ENCODE measurements at regions not wholly inside any gene's neighbourhood (a gene's known extent, or its start where the extent isn't known, plus 50 kb on each side); places are given as distances from the start of the nearest gene placed in this dataset.
"Not testable (repeated sequence)": the region's sequence is repeated elsewhere in the genome, so short reads cannot be mapped to it uniquely, and the experiment has no call there.

GRCh38 chr7:136480901-136481300 lies 387.6 kb upstream of the CHRM2 start:
- WGBS, 3 donors, result 33 to 50% (median 42%) methylated on average over 4 of the region's 4 CpGs
- FAIRE-seq (no peak), DNase-seq (no peak)
- no peak overlapping the region for H3K4me3 ChIP-seq (ENCODE audit: low read depth in 1 of 3, low read length in 3 of 3)
- H3K36me3 ChIP-seq (ENCODE audit: control insufficient read depth in 3 of 3, insufficient read depth in 2 of 3, low read depth in 1 of 3, low read length in 3 of 3), result no peaks in the 10 kb centered on the region
- no peaks in the 10 kb centered on the region for H3K4me1 ChIP-seq (ENCODE audit: control insufficient read depth in 3 of 3, insufficient read depth in 2 of 3, low read depth in 1 of 3, low read length in 2 of 3)
- no peaks in the 10 kb centered on the region for H3K9me3 ChIP-seq (ENCODE audit: control insufficient read depth in 2 of 2, insufficient read depth in 1 of 2, low read depth in 1 of 2, low read length in 1 of 2)
- H3K27me3 ChIP-seq (ENCODE audit: control insufficient read depth in 3 of 3, insufficient read depth in 3 of 3, low read length in 3 of 3), result no peaks in the 10 kb centered on the region
- H3K27ac ChIP-seq (ENCODE audit: low read depth in 1 of 3, low read length in 2 of 3), result no peak overlapping the region

- Histone ChIP-seq H3K36me3 (ENCODE audit: control insufficient read depth in 3 of 3, insufficient read depth in 2 of 3, low read depth in 1 of 3, low read length in 3 of 3) (no peaks in the 10 kb centered on the region), H3K27ac (ENCODE audit: low read depth in 1 of 3, low read length in 2 of 3) (no peak overlapping the region), H3K4me3 (ENCODE audit: low read depth in 1 of 3, low read length in 3 of 3) (no peak overlapping the region), H3K27me3 (ENCODE audit: control insufficient read depth in 3 of 3, insufficient read depth in 3 of 3, low read length in 3 of 3) (no peaks in the 10 kb centered on the region), H3K4me1 (ENCODE audit: control insufficient read depth in 3 of 3, insufficient read depth in 2 of 3, low read depth in 1 of 3, low read length in 2 of 3) (no peaks in the 10 kb centered on the region), H3K9me3 (ENCODE audit: control insufficient read depth in 2 of 2, insufficient read depth in 1 of 2, low read depth in 1 of 2, low read length in 1 of 2) (no peaks in the 10 kb centered on the region)
- FAIRE-seq (no peak), DNase-seq (no peak)
- 36 to 75% (median 67%) methylated on average over 2 of the region's 2 CpGs for WGBS, 3 donors
Observed at GRCh38 chr7:136479922-136480321, 388.5 kb upstream of the CHRM2 start.

- no peak for FAIRE-seq
- peaks cover 0 to 2% of the 10 kb centered on the region in 2 donors for H3K9me3 ChIP-seq (ENCODE audit: control insufficient read depth in 2 of 2, insufficient read depth in 1 of 2, low read depth in 1 of 2, low read length in 1 of 2)
- WGBS, 3 donors, result 76 to 90% (median 89%) methylated on average over 1 of the region's 1 CpG
Observed at GRCh38 chr7:136470179-136470578, 398.3 kb upstream of the CHRM2 start.

GRCh38 chr7:136452949-136453348 lies 415.5 kb upstream of the CHRM2 start:
- FAIRE-seq, result no peak
- Histone ChIP-seq H3K4me3 (ENCODE audit: low read depth in 1 of 3, low read length in 3 of 3) (no peak overlapping the region), H3K9me3 (ENCODE audit: control insufficient read depth in 2 of 2, insufficient read depth in 1 of 2, low read depth in 1 of 2, low read length in 1 of 2) (peaks cover 0 to 4% of the 10 kb centered on the region in 2 donors), H3K4me1 (ENCODE audit: control insufficient read depth in 3 of 3, insufficient read depth in 2 of 3, low read depth in 1 of 3, low read length in 2 of 3) (no peaks in the 10 kb centered on the region), H3K27ac (ENCODE audit: low read depth in 1 of 3, low read length in 2 of 3) (no peak overlapping the region), H3K36me3 (ENCODE audit: control insufficient read depth in 3 of 3, insufficient read depth in 2 of 3, low read depth in 1 of 3, low read length in 3 of 3) (no peaks in the 10 kb centered on the region), H3K27me3 (ENCODE audit: control insufficient read depth in 3 of 3, insufficient read depth in 3 of 3, low read length in 3 of 3) (no peaks in the 10 kb centered on the region)
- DNase-seq, result no peak
- 82 to 87% (median 86%) methylated on average over 3 of the region's 3 CpGs for WGBS, 3 donors

More at GRCh38 chr7:136470179-136470578, 398.3 kb upstream of the CHRM2 start:
- Histone ChIP-seq H3K27ac (ENCODE audit: low read depth in 1 of 3, low read length in 2 of 3) (no peak overlapping the region), H3K27me3 (ENCODE audit: control insufficient read depth in 3 of 3, insufficient read depth in 3 of 3, low read length in 3 of 3) (no peaks in the 10 kb centered on the region), H3K4me3 (ENCODE audit: low read depth in 1 of 3, low read length in 3 of 3) (no peak overlapping the region), H3K36me3 (ENCODE audit: control insufficient read depth in 3 of 3, insufficient read depth in 2 of 3, low read depth in 1 of 3, low read length in 3 of 3) (no peaks in the 10 kb centered on the region), H3K4me1 (ENCODE audit: control insufficient read depth in 3 of 3, insufficient read depth in 2 of 3, low read depth in 1 of 3, low read length in 2 of 3) (no peaks in the 10 kb centered on the region)
- DNase-seq, result no peak

- Histone ChIP-seq H3K27me3 (ENCODE audit: control insufficient read depth in 3 of 3, insufficient read depth in 3 of 3, low read length in 3 of 3) (no peaks in the 10 kb centered on the region), H3K4me3 (ENCODE audit: low read depth in 1 of 3, low read length in 3 of 3) (no peak overlapping the region), H3K4me1 (ENCODE audit: control insufficient read depth in 3 of 3, insufficient read depth in 2 of 3, low read depth in 1 of 3, low read length in 2 of 3) (no peaks in the 10 kb centered on the region), H3K36me3 (ENCODE audit: control insufficient read depth in 3 of 3, insufficient read depth in 2 of 3, low read depth in 1 of 3, low read length in 3 of 3) (no peaks in the 10 kb centered on the region), H3K9me3 (ENCODE audit: control insufficient read depth in 2 of 2, insufficient read depth in 1 of 2, low read depth in 1 of 2, low read length in 1 of 2) (no peaks in the 10 kb centered on the region), H3K27ac (ENCODE audit: low read depth in 1 of 3, low read length in 2 of 3) (no peak overlapping the region)
- FAIRE-seq, result no peak
- no peak for DNase-seq
Observed at GRCh38 chr7:136446751-136447150, 421.7 kb upstream of the CHRM2 start.

- no peak for DNase-seq
- H3K4me1 ChIP-seq (ENCODE audit: control insufficient read depth in 3 of 3, insufficient read depth in 2 of 3, low read depth in 1 of 3, low read length in 2 of 3), result no peaks in the 10 kb centered on the region
- no peaks in the 10 kb centered on the region for H3K27me3 ChIP-seq (ENCODE audit: control insufficient read depth in 3 of 3, insufficient read depth in 3 of 3, low read length in 3 of 3)
- WGBS, 3 donors, result 87 to 89% (median 88%) methylated on average over 3 of the region's 3 CpGs
- no peaks in the 10 kb centered on the region for H3K9me3 ChIP-seq (ENCODE audit: control insufficient read depth in 2 of 2, insufficient read depth in 1 of 2, low read depth in 1 of 2, low read length in 1 of 2)
- no peak overlapping the region for H3K4me3 ChIP-seq (ENCODE audit: low read depth in 1 of 3, low read length in 3 of 3)
- H3K27ac ChIP-seq (ENCODE audit: low read depth in 1 of 3, low read length in 2 of 3), result no peak overlapping the region
- no peaks in the 10 kb centered on the region for H3K36me3 ChIP-seq (ENCODE audit: control insufficient read depth in 3 of 3, insufficient read depth in 2 of 3, low read depth in 1 of 3, low read length in 3 of 3)
- FAIRE-seq, result no peak
Observed at GRCh38 chr7:136441835-136442234, 426.6 kb upstream of the CHRM2 start.

- H3K4me1 ChIP-seq (ENCODE audit: control insufficient read depth in 3 of 3, insufficient read depth in 2 of 3, low read depth in 1 of 3, low read length in 2 of 3); H3K36me3 ChIP-seq (ENCODE audit: control insufficient read depth in 3 of 3, insufficient read depth in 2 of 3, low read depth in 1 of 3, low read length in 3 of 3); DNase-seq; H3K27ac ChIP-seq (ENCODE audit: low read depth in 1 of 3, low read length in 2 of 3); H3K9me3 ChIP-seq (ENCODE audit: control insufficient read depth in 2 of 2, insufficient read depth in 1 of 2, low read depth in 1 of 2, low read length in 1 of 2); H3K4me3 ChIP-seq (ENCODE audit: low read depth in 1 of 3, low read length in 3 of 3); H3K27me3 ChIP-seq (ENCODE audit: control insufficient read depth in 3 of 3, insufficient read depth in 3 of 3, low read length in 3 of 3); FAIRE-seq: not testable (repeated sequence)
- 70 to 90% (median 86%) methylated on average over 3 of the region's 3 CpGs for WGBS, 3 donors
Observed at GRCh38 chr7:136431736-136432135, 436.7 kb upstream of the CHRM2 start.

GRCh38 chr7:136424058-136424457 lies 444.4 kb upstream of the CHRM2 start:
- no peaks in the 10 kb centered on the region for H3K9me3 ChIP-seq (ENCODE audit: control insufficient read depth in 2 of 2, insufficient read depth in 1 of 2, low read depth in 1 of 2, low read length in 1 of 2)
- no peak overlapping the region for H3K27ac ChIP-seq (ENCODE audit: low read depth in 1 of 3, low read length in 2 of 3)
- H3K4me1 ChIP-seq (ENCODE audit: control insufficient read depth in 3 of 3, insufficient read depth in 2 of 3, low read depth in 1 of 3, low read length in 2 of 3), result no peaks in the 10 kb centered on the region
- FAIRE-seq (no peak), DNase-seq (no peak)
- no peak overlapping the region for H3K4me3 ChIP-seq (ENCODE audit: low read depth in 1 of 3, low read length in 3 of 3)
- no peaks in the 10 kb centered on the region for H3K36me3 ChIP-seq (ENCODE audit: control insufficient read depth in 3 of 3, insufficient read depth in 2 of 3, low read depth in 1 of 3, low read length in 3 of 3)
- H3K27me3 ChIP-seq (ENCODE audit: control insufficient read depth in 3 of 3, insufficient read depth in 3 of 3, low read length in 3 of 3), result no peaks in the 10 kb centered on the region

- not testable (repeated sequence) for FAIRE-seq; H3K27ac ChIP-seq (ENCODE audit: low read depth in 1 of 3, low read length in 2 of 3); H3K36me3 ChIP-seq (ENCODE audit: control insufficient read depth in 3 of 3, insufficient read depth in 2 of 3, low read depth in 1 of 3, low read length in 3 of 3); DNase-seq; H3K4me3 ChIP-seq (ENCODE audit: low read depth in 1 of 3, low read length in 3 of 3); H3K27me3 ChIP-seq (ENCODE audit: control insufficient read depth in 3 of 3, insufficient read depth in 3 of 3, low read length in 3 of 3); H3K9me3 ChIP-seq (ENCODE audit: control insufficient read depth in 2 of 2, insufficient read depth in 1 of 2, low read depth in 1 of 2, low read length in 1 of 2); H3K4me1 ChIP-seq (ENCODE audit: control insufficient read depth in 3 of 3, insufficient read depth in 2 of 3, low read depth in 1 of 3, low read length in 2 of 3)
- WGBS, 3 donors, result 68 to 81% (median 79%) methylated on average over 4 to 13 of the region's 21 CpGs
Observed at GRCh38 chr7:136419740-136420139, 442.6 kb upstream of the MTPN start.

Measured in small intestine (tissue), 7 donors.